ENCODE measurements at regions not wholly inside any gene's neighbourhood (a gene's known extent, or its start where the extent isn't known, plus 50 kb on each side); places are given as distances from the start of the nearest gene placed in this dataset.

GRCh38 chr2:7424481-7424880, 507.3 kb downstream of the RNF144A start:
- TF ChIP-seq CTCF (IDR thresholded peaks at IDR 0.05), result no peak
- TF ChIP-seq POLR2A (IDR thresholded peaks at IDR 0.05), result no peak

Data from heart left ventricle (tissue), 13 donors.